Caco-2 (cell line): ENCODE measurements at regions not wholly inside any gene's neighbourhood (a gene's known extent, or its start where the extent isn't known, plus 50 kb on each side); places are given as distances from the start of the nearest gene placed in this dataset.

Experiments used
- BruUV-seq: library from RNA; stranded (reverse); fragments of 400-500 nt; replicated peaks from 2 replicates; lab custom pipeline; 2021; lab: Mats Ljungman, UMichigan
- CTCF ChIA-PET: fragments of 300-600 bp; sonication (Branson Sonifier 250); formaldehyde crosslinking; loops from one replicate; lab custom pipeline; 2022; ENCODE audit warnings: antibody characterized with exemption; lab: Charles Lee
- POLR2A ChIA-PET: fragments of 300-600 bp; sonication (Branson Sonifier 250); formaldehyde crosslinking; loops from one replicate; lab custom pipeline; 2022; ENCODE audit warnings: antibody characterized with exemption; lab: Charles Lee
- DNase-seq, 2 experiments: peaks; one replicate each; pipeline versions ENCODE4 v3.0.0 to v3.0.0-alpha.2; 2020 to 2022
- H3K27me3 ChIP-seq: replicated peaks from 2 replicates; pipeline ENCODE4 v1.6.0; 2011; ENCODE audit warnings: low read length; ENCODE audit not compliant: control insufficient read depth, insufficient read depth
- H3K36me3 ChIP-seq: 2 replicates; pipeline ENCODE4 v1.5.1; 2011; ENCODE audit warnings: low read length; ENCODE audit not compliant: control insufficient read depth, insufficient read depth
- H3K4me1 ChIP-seq: fragments of 250-450 bp; sonication (Bioruptor Pico); 2 replicates; pipeline ENCODE4 v1.5.1; 2020; ENCODE audit warnings: mild to moderate bottlenecking
- H3K4me3 ChIP-seq: 2 replicates; pipeline ENCODE4 v1.5.1; 2011; ENCODE audit warnings: low read depth, mild to moderate bottlenecking, control low read depth, low read length
- H3K9me3 ChIP-seq: fragments of 250-450 bp; sonication (Bioruptor Pico); 2 replicates; pipeline ENCODE4 v1.5.1; 2020; ENCODE audit warnings: mild to moderate bottlenecking, moderate library complexity
- H3K27ac Mint-ChIP-seq: one replicate; pipeline ENCODE4 v1.8.0; 2022; ENCODE audit warnings: mixed read lengths; ENCODE audit not compliant: unreplicated experiment
- H3K27me3 Mint-ChIP-seq: one replicate; pipeline ENCODE4 v1.8.0; 2022; ENCODE audit warnings: mixed read lengths; ENCODE audit not compliant: insufficient read depth, unreplicated experiment
- H3K36me3 Mint-ChIP-seq: one replicate; pipeline ENCODE4 v1.8.0; 2022; ENCODE audit warnings: mild to moderate bottlenecking, mixed read lengths; ENCODE audit not compliant: insufficient read depth, unreplicated experiment
- H3K4me1 Mint-ChIP-seq: one replicate; pipeline ENCODE4 v1.8.0; 2022; ENCODE audit warnings: low read depth, mixed read lengths; ENCODE audit not compliant: unreplicated experiment
- H3K4me3 Mint-ChIP-seq: one replicate; pipeline ENCODE4 v1.8.0; 2022; ENCODE audit warnings: mild to moderate bottlenecking, moderate library complexity, mixed read lengths; ENCODE audit not compliant: unreplicated experiment
- H3K9me3 Mint-ChIP-seq: one replicate; pipeline ENCODE4 v1.8.0; 2022; ENCODE audit warnings: mixed read lengths; ENCODE audit not compliant: unreplicated experiment
- CTCF ChIP-seq, 2 experiments: fragments of 200-600 bp in 1 of 2; IDR thresholded peaks; 1 replicate in 1 of 2; 2 replicates in 1 of 2; pipeline versions ENCODE4 v1.5.1 to v1.8.0; 2011 to 2022; ENCODE audit warnings: antibody characterized with exemption in 1 of 2, control low read depth in 1 of 2, inconsistent platforms in 1 of 2, low read depth in 1 of 2, low read length in 1 of 2, mild to moderate bottlenecking in 1 of 2, moderate library complexity in 1 of 2; ENCODE audit not compliant: insufficient read depth in 1 of 2, severe bottlenecking in 1 of 2, unreplicated experiment in 1 of 2
- intact Hi-C: fragments of 100-400 bp; cut with micrococcal nuclease; formaldehyde crosslinking; loops from one replicate; pipeline ENCODE4 v1.10.0; 2022; ENCODE audit not compliant: unreplicated experiment

GRCh38 chr1:224486801-224487583 is 52.4 kb upstream of the WDR26 start:
- H3K27me3 ChIP-seq = no peaks in the 10 kb centered on the region
- no peak overlapping the region for H3K4me3 ChIP-seq
- POLR2A ChIA-PET = no interaction called here
- no peaks in the 10 kb centered on the region for H3K4me1 Mint-ChIP-seq
- no peaks in the 10 kb centered on the region for H3K9me3 Mint-ChIP-seq
- CTCF ChIA-PET = interaction anchor here (2.1 kb wide), 1 partner anchor 408 kb away, joined by 4 read pairs; no protein-coding TSS in a partner anchor
- no peak overlapping the region for H3K27ac Mint-ChIP-seq
- intact Hi-C loops = no loop called here
- no TSS peak for BruUV-seq
- H3K9me3 ChIP-seq = peaks cover 4% of the 10 kb centered on the region; the same call in 1 of the 2 replicates
- no peaks in the 10 kb centered on the region for H3K36me3 ChIP-seq
- no peak for DNase-seq
- TF ChIP-seq CTCF (IDR thresholded peaks at IDR 0.05; ENCODE audit: insufficient read depth in 1 of 2, low read depth in 1 of 2, low read length in 1 of 2, severe bottlenecking in 1 of 2, unreplicated experiment in 1 of 2) = no peak
- no peaks in the 10 kb centered on the region for H3K27me3 Mint-ChIP-seq
- no peak overlapping the region for H3K4me3 Mint-ChIP-seq
- no peaks in the 10 kb centered on the region for H3K4me1 ChIP-seq
- no peaks in the 10 kb centered on the region for H3K36me3 Mint-ChIP-seq

GRCh38 chr1:224488806-224489499 is 54.4 kb upstream of the WDR26 start:
- H3K9me3 Mint-ChIP-seq = no peaks in the 10 kb centered on the region
- peaks cover 6% of the 10 kb centered on the region for H3K4me1 Mint-ChIP-seq
- intact Hi-C loops = no loop called here
- Histone ChIP-seq H3K4me1 (no peaks in the 10 kb centered on the region), H3K9me3 (peaks cover 4% of the 10 kb centered on the region; the same call in 1 of the 2 replicates), H3K27me3 (no peaks in the 10 kb centered on the region), H3K36me3 (no peaks in the 10 kb centered on the region), H3K4me3 (no peak overlapping the region)
- H3K4me3 Mint-ChIP-seq = no peak overlapping the region
- H3K27me3 Mint-ChIP-seq = no peaks in the 10 kb centered on the region
- ChIA-PET CTCF (no interaction called here), POLR2A (no interaction called here)
- no peaks in the 10 kb centered on the region for H3K36me3 Mint-ChIP-seq
- no peak for TF ChIP-seq CTCF (IDR thresholded peaks at IDR 0.05; ENCODE audit: insufficient read depth in 1 of 2, low read depth in 1 of 2, low read length in 1 of 2, severe bottlenecking in 1 of 2, unreplicated experiment in 1 of 2)
- H3K27ac Mint-ChIP-seq = no peak overlapping the region
- DNase-seq = no peak
- no TSS peak for BruUV-seq

- no peaks in the 10 kb centered on the region for H3K27me3 Mint-ChIP-seq
- no peak for TF ChIP-seq CTCF (IDR thresholded peaks at IDR 0.05; ENCODE audit: insufficient read depth in 1 of 2, low read depth in 1 of 2, low read length in 1 of 2, severe bottlenecking in 1 of 2, unreplicated experiment in 1 of 2)
- no peak overlapping the region for H3K4me3 Mint-ChIP-seq
- Histone ChIP-seq H3K27me3 (no peaks in the 10 kb centered on the region), H3K9me3 (peaks cover 4% of the 10 kb centered on the region; the same call in 1 of the 2 replicates), H3K4me1 (no peaks in the 10 kb centered on the region), H3K4me3 (no peak overlapping the region), H3K36me3 (no peaks in the 10 kb centered on the region)
- ChIA-PET CTCF (no interaction called here), POLR2A (no interaction called here)
- no peak for DNase-seq
- BruUV-seq = no TSS peak
- H3K9me3 Mint-ChIP-seq = no peaks in the 10 kb centered on the region
- no peak overlapping the region for H3K27ac Mint-ChIP-seq
- no peaks in the 10 kb centered on the region for H3K36me3 Mint-ChIP-seq
- intact Hi-C loops = no loop called here
- peaks cover 6% of the 10 kb centered on the region for H3K4me1 Mint-ChIP-seq
These were observed 55.2 kb upstream of the WDR26 start for GRCh38 chr1:224489534-224490365.
